ENCODE measurements at regions not wholly inside any gene's neighbourhood (a gene's known extent, or its start where the extent isn't known, plus 50 kb on each side); places are given as distances from the start of the nearest gene placed in this dataset.

GRCh38 chr13:103195762-103196161 lies 129.5 kb upstream of the SLC10A2 start:
- Histone ChIP-seq H3K9me3 (no peaks in the 10 kb centered on the region), H3K4me1 (no peaks in the 10 kb centered on the region), H3K36me3 (no peaks in the 10 kb centered on the region), H3K4me3 (no peak overlapping the region), H3K27me3 (peaks cover 6% of the 10 kb centered on the region), H3K27ac (no peak overlapping the region)
- WGBS, 2 donors (ENCODE audit: low coverage in 1 of 2): 20 to 50% methylated on average over 1 of the region's 1 CpG
- TF ChIP-seq POLR2A (IDR thresholded peaks at IDR 0.05) (no peak), EP300 (IDR thresholded peaks at IDR 0.05) (no peak), CTCF (IDR thresholded peaks at IDR 0.05) (no peak), POLR2AphosphoS5 (IDR thresholded peaks at IDR 0.05) (no peak)
- no peak for ATAC-seq

- no peak for TF ChIP-seq POLR2A (IDR thresholded peaks at IDR 0.05)
- no peak for TF ChIP-seq CTCF (IDR thresholded peaks at IDR 0.05)
- TF ChIP-seq EP300 (IDR thresholded peaks at IDR 0.05): no peak
- TF ChIP-seq POLR2AphosphoS5 (IDR thresholded peaks at IDR 0.05): no peak
- 53 to 64% methylated on average over 2 of the region's 2 CpGs for WGBS, 2 donors (ENCODE audit: low coverage in 1 of 2)
- H3K4me1 ChIP-seq: no peaks in the 10 kb centered on the region
- no peak for ATAC-seq
- H3K36me3 ChIP-seq: no peaks in the 10 kb centered on the region
- no peaks in the 10 kb centered on the region for H3K9me3 ChIP-seq
- H3K4me3 ChIP-seq: no peak overlapping the region
- peaks cover 6% of the 10 kb centered on the region for H3K27me3 ChIP-seq
- H3K27ac ChIP-seq: no peak overlapping the region
Observed at GRCh38 chr13:103194871-103195270, 128.7 kb upstream of the SLC10A2 start.

GRCh38 chr13:103192511-103193135 lies 126.4 kb upstream of the SLC10A2 start:
- no peak overlapping the region for H3K4me3 ChIP-seq
- no peaks in the 10 kb centered on the region for H3K36me3 ChIP-seq
- no peak for TF ChIP-seq POLR2AphosphoS5 (IDR thresholded peaks at IDR 0.05)
- TF ChIP-seq CTCF (IDR thresholded peaks at IDR 0.05): no peak
- TF ChIP-seq POLR2A (IDR thresholded peaks at IDR 0.05): no peak
- TF ChIP-seq EP300 (IDR thresholded peaks at IDR 0.05): no peak
- peaks cover 6% of the 10 kb centered on the region for H3K27me3 ChIP-seq
- H3K4me1 ChIP-seq: no peaks in the 10 kb centered on the region
- H3K9me3 ChIP-seq: no peaks in the 10 kb centered on the region
- 40 to 80% methylated on average over 1 of the region's 1 CpG for WGBS, 2 donors (ENCODE audit: low coverage in 1 of 2)
- no peak overlapping the region for H3K27ac ChIP-seq
- no peak for ATAC-seq

- Histone ChIP-seq H3K27ac (no peak overlapping the region), H3K27me3 (no peaks in the 10 kb centered on the region), H3K9me3 (no peaks in the 10 kb centered on the region), H3K4me1 (no peaks in the 10 kb centered on the region), H3K4me3 (no peak overlapping the region), H3K36me3 (no peaks in the 10 kb centered on the region)
- WGBS, 2 donors (ENCODE audit: low coverage in 1 of 2): 62 to 80% methylated on average over 1 of the region's 1 CpG
- no peak for ATAC-seq
- no peak for TF ChIP-seq POLR2A (IDR thresholded peaks at IDR 0.05)
- TF ChIP-seq EP300 (IDR thresholded peaks at IDR 0.05): no peak
- no peak for TF ChIP-seq CTCF (IDR thresholded peaks at IDR 0.05)
- TF ChIP-seq POLR2AphosphoS5 (IDR thresholded peaks at IDR 0.05): no peak
Observed at GRCh38 chr13:103190841-103191240, 124.6 kb upstream of the SLC10A2 start.

- no peak overlapping the region for H3K27ac ChIP-seq
- no peaks in the 10 kb centered on the region for H3K4me1 ChIP-seq
- TF ChIP-seq CTCF (IDR thresholded peaks at IDR 0.05): peak in 2 of 4 experiments; percentile 8 to 30
- TF ChIP-seq EP300 (IDR thresholded peaks at IDR 0.05): no peak
- no peaks in the 10 kb centered on the region for H3K36me3 ChIP-seq
- WGBS, 2 donors (ENCODE audit: low coverage in 1 of 2): 22 to 33% methylated on average over 3 of the region's 3 CpGs
- ATAC-seq: no peak
- H3K27me3 ChIP-seq: no peaks in the 10 kb centered on the region
- no peaks in the 10 kb centered on the region for H3K9me3 ChIP-seq
- H3K4me3 ChIP-seq: no peak overlapping the region
Observed at GRCh38 chr13:103188713-103189326, 122.6 kb upstream of the SLC10A2 start.

All from gastroesophageal sphincter (tissue), 4 donors.